K562 (cell line): ENCODE measurements at regions not wholly inside any gene's neighbourhood (a gene's known extent, or its start where the extent isn't known, plus 50 kb on each side); places are given as distances from the start of the nearest gene placed in this dataset.
A peak's percentile ranks its signal among the peaks of the same experiment; 100 is the strongest.

Experiments used
- ATAC-seq: fragments of 200-7000 bp; cut with Tn5 transposase; 3 replicates; pipeline ENCODE4 v1.9.1; 2020; ENCODE audit warnings: moderate library complexity
- BruUV-seq: library from RNA; stranded (reverse); fragments of 400-500 nt; replicated peaks from 2 replicates; lab custom pipeline; 2021; lab: Mats Ljungman, UMichigan
- CTCF ChIA-PET: fragments of 300-600 bp; formaldehyde crosslinking; extraction: SDS; loops from one replicate; lab custom pipeline; 2021; ENCODE audit warnings: low intra/inter-chr PET ratio; lab: Yijun Ruan, JAX
- POLR2A ChIA-PET: fragments of 300-600, 350-650 bp; sonication (Branson Sonifier 250); formaldehyde crosslinking; extraction: SDS; loops from one replicate; lab custom pipeline; 2021; ENCODE audit warnings: antibody characterized with exemption, inconsistent platforms; lab: Yijun Ruan, JAX
- DNase-seq, 4 experiments: peaks; one replicate each; pipeline versions ENCODE4 v3.0.0 to v3.0.0-alpha.2; 2011 to 2018; ENCODE audit warnings: low spot score in 3 of 4, mixed read lengths in 3 of 4; ENCODE audit errors: extremely low read depth in 1 of 4
- FAIRE-seq: peaks from 2 replicates; lab custom pipeline; 2011; peaks lifted over from hg19 to GRCh38; lab: Jason Lieb, UNC
- H2AFZ ChIP-seq: 2 replicates; pipeline ENCODE4 v1.6.0; 2011; ENCODE audit warnings: low read depth, low read length, control low read depth, inconsistent platforms
- H3K27ac ChIP-seq: fragments of 200-600 bp; 3 replicates; pipeline ENCODE4 v1.8.0; 2011; ENCODE audit warnings: low read depth, mild to moderate bottlenecking, control low read depth, inconsistent platforms, low read length, moderate library complexity, mixed read lengths; ENCODE audit errors: extremely low read depth
- H3K27me3 ChIP-seq, 2 experiments: fragments of 300-600 bp in 1 of 2; 2 replicates in 1 of 2; 3 replicates in 1 of 2; pipeline versions ENCODE4 v1.6.0 to v1.8.0; 2011; ENCODE audit warnings: inconsistent platforms in 2 of 2, low read length in 2 of 2, mild to moderate bottlenecking in 1 of 2, mixed read lengths in 1 of 2, moderate library complexity in 1 of 2; ENCODE audit not compliant: control insufficient read depth in 2 of 2, insufficient read depth in 2 of 2
- H3K36me3 ChIP-seq: fragments of 300-600 bp; 3 replicates; pipeline ENCODE4 v1.8.0; 2011; ENCODE audit warnings: mild to moderate bottlenecking, low read length, inconsistent platforms; ENCODE audit not compliant: control insufficient read depth, insufficient read depth
- H3K4me1 ChIP-seq, 2 experiments: fragments of 200-600 bp in 1 of 2; replicated peaks in 1 of 2; 2 replicates in 1 of 2; 3 replicates in 1 of 2; pipeline versions ENCODE4 v1.5.1 to v1.8.0; 2011; ENCODE audit warnings: inconsistent platforms in 2 of 2, low read length in 2 of 2, mild to moderate bottlenecking in 1 of 2, mixed read lengths in 1 of 2, moderate library complexity in 1 of 2; ENCODE audit not compliant: control insufficient read depth in 2 of 2, insufficient read depth in 2 of 2
- H3K4me2 ChIP-seq: 2 replicates; pipeline ENCODE4 v1.6.1; 2011; ENCODE audit warnings: low read length, control low read depth, inconsistent platforms, mixed read lengths; ENCODE audit not compliant: insufficient read depth
- H3K4me3 ChIP-seq: fragments of 200-600 bp; sonication (generic), shearing (Covaris generic); 2 replicates; pipeline ENCODE4 v1.5.1; 2016; ENCODE audit warnings: control low read depth, inconsistent platforms
- H3K79me2 ChIP-seq: fragments of 200-600 bp; 3 replicates; pipeline ENCODE4 v1.8.0; 2011; ENCODE audit warnings: low read length, inconsistent platforms; ENCODE audit not compliant: control insufficient read depth, insufficient read depth
- H3K9ac ChIP-seq, 2 experiments: 2 replicates each; pipeline versions ENCODE4 v1.6.0 to v1.6.1; 2011; ENCODE audit warnings: low read depth in 2 of 2, low read length in 2 of 2, control low read depth in 1 of 2, inconsistent platforms in 1 of 2, mild to moderate bottlenecking in 1 of 2, mixed read lengths in 1 of 2; ENCODE audit not compliant: insufficient read depth in 1 of 2
- H3K9me1 ChIP-seq: one replicate; pipeline ENCODE4 v1.6.0; 2011; ENCODE audit warnings: inconsistent platforms, mild to moderate bottlenecking, low read length, moderate library complexity; ENCODE audit not compliant: control insufficient read depth, insufficient read depth
- H3K9me3 ChIP-seq: replicated peaks from 2 replicates; pipeline ENCODE4 v1.5.1; 2011; ENCODE audit warnings: low read depth, low read length, inconsistent platforms; ENCODE audit not compliant: control insufficient read depth, insufficient read depth
- H4K20me1 ChIP-seq: replicated peaks from 2 replicates; pipeline ENCODE4 v1.6.1; 2011; ENCODE audit warnings: low read length, inconsistent platforms, mixed read lengths; ENCODE audit not compliant: control insufficient read depth, insufficient read depth
- CHD4 ChIP-seq: fragments of 200-600 bp; sonication (generic); IDR thresholded peaks from 3 replicates; pipeline ENCODE4 v1.6.1; 2012; ENCODE audit warnings: low read depth, mild to moderate bottlenecking, mixed read lengths, low read length, inconsistent platforms; ENCODE audit not compliant: insufficient read depth, insufficient replicate concordance, poor library complexity, severe bottlenecking
- ELF1 ChIP-seq: fragments of 200-800 bp; sonication (Bioruptor generic); IDR thresholded peaks from 2 replicates; pipeline ENCODE4 v1.6.1; 2016; ENCODE audit warnings: missing genetic modification characterization, missing compliant biosample characterization
- ETS2 ChIP-seq: IDR thresholded peaks from 2 replicates; pipeline ENCODE4 v1.6.1; 2016; ENCODE audit warnings: borderline replicate concordance, missing genetic modification characterization, mild to moderate bottlenecking, moderate library complexity, missing compliant biosample characterization; ENCODE audit not compliant: poor library complexity, severe bottlenecking
- KLF6 ChIP-seq: fragments of 250-450 bp; sonication (Bioruptor Pico); IDR thresholded peaks from 2 replicates; pipeline ENCODE4 v1.4.0; 2020; ENCODE audit warnings: mild to moderate bottlenecking, moderate library complexity, borderline replicate concordance
- MAFF ChIP-seq: IDR thresholded peaks from 2 replicates; pipeline ENCODE4 v1.6.1; 2012; ENCODE audit warnings: low read length, improper control_type of control experiment
- MTA1 ChIP-seq: fragments of 450-650 bp; IDR thresholded peaks from 2 replicates; pipeline ENCODE4 v1.6.1; 2017; ENCODE audit warnings: borderline replicate concordance
- NFE2 ChIP-seq: IDR thresholded peaks from 2 replicates; pipeline ENCODE4 v1.6.1; 2014; ENCODE audit warnings: antibody characterized with exemption, low read depth
- PURB ChIP-seq: sonication (generic); formaldehyde crosslinking; IDR thresholded peaks from 2 replicates; pipeline ENCODE4 v1.9.0; 2021; ENCODE audit warnings: low read depth, mild to moderate bottlenecking, missing genetic modification reagents
- SMARCB1 ChIP-seq: IDR thresholded peaks from 2 replicates; pipeline ENCODE4 v1.6.1; 2011; ENCODE audit warnings: improper control_type of control experiment, low read depth; ENCODE audit not compliant: insufficient read length
- SRSF9 ChIP-seq: fragments of 200-400 bp; formaldehyde crosslinking; IDR thresholded peaks from 2 replicates; pipeline ENCODE4 v1.6.1; 2017; ENCODE audit warnings: low read depth, low read length, borderline replicate concordance
- ZKSCAN3 ChIP-seq: fragments of 250-450 bp; sonication (Bioruptor Pico); IDR thresholded peaks from 2 replicates; pipeline ENCODE4 v1.4.0; 2020
- ZNF124 ChIP-seq: sonication (generic); formaldehyde crosslinking; IDR thresholded peaks from 2 replicates; pipeline ENCODE4 v1.8.1; 2022; ENCODE audit warnings: missing genetic modification reagents
- ZNF696 ChIP-seq: fragments of 250-450 bp; sonication (Bioruptor Pico); conservative IDR thresholded peaks from 2 replicates; pipeline ENCODE4 v1.4.0; 2020; ENCODE audit warnings: mild to moderate bottlenecking, moderate library complexity
- WGBS: fragments of 100-300 bp; shearing (Covaris generic); methylation state at CpG from one replicate; pipeline ENCODE4 v1.1.6; 2016; ENCODE audit warnings: low coverage, mixed read lengths; ENCODE audit not compliant: insufficient coverage; ENCODE audit errors: missing lambda C conversion rate; 5-methylcytosine and 5-hydroxymethylcytosine counted together
- in situ Hi-C: fragments of 300-500 bp; cut with MboI; formaldehyde crosslinking; loops from 4 replicates; pipeline ENCODE4 v1.15.0; 2018; ENCODE audit warnings: inconsistent platforms, mixed read lengths
- intact Hi-C: fragments of 100-400 bp; cut with micrococcal nuclease; formaldehyde crosslinking; loops from 2 replicates; pipeline ENCODE4 v1.14.2; 2022
- TF ChIP-seq, protein P1 (sequence below): fragments of 450-650 bp; IDR thresholded peaks from 2 replicates; pipeline ENCODE4 v1.6.1; 2017; ENCODE audit warnings: mild to moderate bottlenecking, moderate library complexity
- TF ChIP-seq, protein P2 (sequence below): fragments of 450-650 bp; formaldehyde crosslinking; IDR thresholded peaks from 2 replicates; pipeline ENCODE4 v1.4.0; 2020; ENCODE audit warnings: mild to moderate bottlenecking, moderate library complexity
- TF ChIP-seq, protein P3 (sequence below): sonication (generic); formaldehyde crosslinking; IDR thresholded peaks from 2 replicates; pipeline ENCODE4 v1.8.1; 2023; ENCODE audit warnings: missing genetic modification reagents, mild to moderate bottlenecking, borderline replicate concordance

DNA sequence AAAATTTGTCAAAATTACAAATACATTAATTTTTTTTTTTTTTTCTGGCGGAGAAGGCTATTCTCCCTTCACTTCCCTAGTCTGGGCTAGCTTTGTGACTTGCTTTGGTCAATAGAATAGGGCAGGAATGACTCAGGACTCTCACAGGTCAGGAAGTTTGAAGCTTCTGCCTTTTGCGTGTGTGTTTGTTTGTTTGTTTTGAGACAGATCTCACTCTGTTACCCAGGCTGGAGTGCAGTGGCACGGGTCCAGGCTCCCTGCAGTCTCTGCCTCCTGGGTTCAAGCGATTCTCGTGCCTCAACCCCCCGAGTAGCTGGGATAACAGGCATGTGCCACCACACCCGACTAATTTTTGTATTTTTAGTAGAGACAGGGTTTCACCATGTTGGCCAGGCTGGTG is 55.9 kb upstream of the USP9X start:
- in situ Hi-C loops (no loop called here), intact Hi-C loops (loop anchor here (5.0 kb wide), 1 partner anchor 58 kb away; the partner anchor contains the start of gene USP9X)
- no peak overlapping the region; a peak in 1 of 4 replicates for H3K9ac ChIP-seq
- no peak for FAIRE-seq
- CTCF ChIA-PET: no interaction called here
- ATAC-seq: peak; percentile 42; the same call in 2 of the 3 replicates
- DNase-seq: no peak
- H3K4me2 ChIP-seq: no peak overlapping the region
- BruUV-seq: no TSS peak
- 33% methylated on average over 5 of the region's 7 CpGs for WGBS
- H3K9me3 ChIP-seq: no peaks in the 10 kb centered on the region
- peak overlapping the region; percentile 74 for H2AFZ ChIP-seq
- no peaks in the 10 kb centered on the region for H3K27me3 ChIP-seq
- no peaks in the 10 kb centered on the region for H4K20me1 ChIP-seq
- no peak overlapping the region for H3K4me3 ChIP-seq
- H3K4me1 ChIP-seq: peaks cover 0 to 3% of the 10 kb centered on the region in 2 experiments; a peak in 2 of 5 replicates
- H3K79me2 ChIP-seq: no peaks in the 10 kb centered on the region
- no peaks in the 10 kb centered on the region for H3K9me1 ChIP-seq
- POLR2A ChIA-PET: no interaction called here
- no peaks in the 10 kb centered on the region for H3K36me3 ChIP-seq
- no peak overlapping the region; the same call in 2 of the 3 replicates for H3K27ac ChIP-seq
- TF ChIP-seq, protein P1, sequence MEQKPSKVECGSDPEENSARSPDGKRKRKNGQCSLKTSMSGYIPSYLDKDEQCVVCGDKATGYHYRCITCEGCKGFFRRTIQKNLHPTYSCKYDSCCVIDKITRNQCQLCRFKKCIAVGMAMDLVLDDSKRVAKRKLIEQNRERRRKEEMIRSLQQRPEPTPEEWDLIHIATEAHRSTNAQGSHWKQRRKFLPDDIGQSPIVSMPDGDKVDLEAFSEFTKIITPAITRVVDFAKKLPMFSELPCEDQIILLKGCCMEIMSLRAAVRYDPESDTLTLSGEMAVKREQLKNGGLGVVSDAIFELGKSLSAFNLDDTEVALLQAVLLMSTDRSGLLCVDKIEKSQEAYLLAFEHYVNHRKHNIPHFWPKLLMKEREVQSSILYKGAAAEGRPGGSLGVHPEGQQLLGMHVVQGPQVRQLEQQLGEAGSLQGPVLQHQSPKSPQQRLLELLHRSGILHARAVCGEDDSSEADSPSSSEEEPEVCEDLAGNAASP: no peak
- TF ChIP-seq PURB (CRISPR knock-in tag) (no peak), MAFF (peak; percentile 14; the same call in 1 of the 2 replicates), ZNF696 (CRISPR knock-in tag) (no peak), SMARCB1 (no peak), ZNF124 (CRISPR knock-in tag) (no peak), CHD4 (no peak), ETS2 (tag) (no peak), KLF6 (CRISPR knock-in tag) (no peak), MTA1 (no peak), ZKSCAN3 (CRISPR knock-in tag) (no peak), NFE2 (peak; percentile 68), SRSF9 (no peak), ELF1 (tag) (no peak)
- TF ChIP-seq, protein P2, sequence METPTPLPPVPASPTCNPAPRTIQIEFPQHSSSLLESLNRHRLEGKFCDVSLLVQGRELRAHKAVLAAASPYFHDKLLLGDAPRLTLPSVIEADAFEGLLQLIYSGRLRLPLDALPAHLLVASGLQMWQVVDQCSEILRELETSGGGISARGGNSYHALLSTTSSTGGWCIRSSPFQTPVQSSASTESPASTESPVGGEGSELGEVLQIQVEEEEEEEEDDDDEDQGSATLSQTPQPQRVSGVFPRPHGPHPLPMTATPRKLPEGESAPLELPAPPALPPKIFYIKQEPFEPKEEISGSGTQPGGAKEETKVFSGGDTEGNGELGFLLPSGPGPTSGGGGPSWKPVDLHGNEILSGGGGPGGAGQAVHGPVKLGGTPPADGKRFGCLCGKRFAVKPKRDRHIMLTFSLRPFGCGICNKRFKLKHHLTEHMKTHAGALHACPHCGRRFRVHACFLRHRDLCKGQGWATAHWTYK (CRISPR knock-in tag): no peak
- TF ChIP-seq, protein P3, sequence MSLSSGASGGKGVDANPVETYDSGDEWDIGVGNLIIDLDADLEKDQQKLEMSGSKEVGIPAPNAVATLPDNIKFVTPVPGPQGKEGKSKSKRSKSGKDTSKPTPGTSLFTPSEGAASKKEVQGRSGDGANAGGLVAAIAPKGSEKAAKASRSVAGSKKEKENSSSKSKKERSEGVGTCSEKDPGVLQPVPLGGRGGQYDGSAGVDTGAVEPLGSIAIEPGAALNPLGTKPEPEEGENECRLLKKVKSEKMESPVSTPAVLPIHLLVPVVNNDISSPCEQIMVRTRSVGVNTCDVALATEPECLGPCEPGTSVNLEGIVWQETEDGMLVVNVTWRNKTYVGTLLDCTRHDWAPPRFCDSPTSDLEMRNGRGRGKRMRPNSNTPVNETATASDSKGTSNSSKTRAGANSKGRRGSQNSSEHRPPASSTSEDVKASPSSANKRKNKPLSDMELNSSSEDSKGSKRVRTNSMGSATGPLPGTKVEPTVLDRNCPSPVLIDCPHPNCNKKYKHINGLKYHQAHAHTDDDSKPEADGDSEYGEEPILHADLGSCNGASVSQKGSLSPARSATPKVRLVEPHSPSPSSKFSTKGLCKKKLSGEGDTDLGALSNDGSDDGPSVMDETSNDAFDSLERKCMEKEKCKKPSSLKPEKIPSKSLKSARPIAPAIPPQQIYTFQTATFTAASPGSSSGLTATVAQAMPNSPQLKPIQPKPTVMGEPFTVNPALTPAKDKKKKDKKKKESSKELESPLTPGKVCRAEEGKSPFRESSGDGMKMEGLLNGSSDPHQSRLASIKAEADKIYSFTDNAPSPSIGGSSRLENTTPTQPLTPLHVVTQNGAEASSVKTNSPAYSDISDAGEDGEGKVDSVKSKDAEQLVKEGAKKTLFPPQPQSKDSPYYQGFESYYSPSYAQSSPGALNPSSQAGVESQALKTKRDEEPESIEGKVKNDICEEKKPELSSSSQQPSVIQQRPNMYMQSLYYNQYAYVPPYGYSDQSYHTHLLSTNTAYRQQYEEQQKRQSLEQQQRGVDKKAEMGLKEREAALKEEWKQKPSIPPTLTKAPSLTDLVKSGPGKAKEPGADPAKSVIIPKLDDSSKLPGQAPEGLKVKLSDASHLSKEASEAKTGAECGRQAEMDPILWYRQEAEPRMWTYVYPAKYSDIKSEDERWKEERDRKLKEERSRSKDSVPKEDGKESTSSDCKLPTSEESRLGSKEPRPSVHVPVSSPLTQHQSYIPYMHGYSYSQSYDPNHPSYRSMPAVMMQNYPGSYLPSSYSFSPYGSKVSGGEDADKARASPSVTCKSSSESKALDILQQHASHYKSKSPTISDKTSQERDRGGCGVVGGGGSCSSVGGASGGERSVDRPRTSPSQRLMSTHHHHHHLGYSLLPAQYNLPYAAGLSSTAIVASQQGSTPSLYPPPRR (CRISPR knock-in tag): no peak
